GM12878 (cell line): ENCODE measurements at regions not wholly inside any gene's neighbourhood (a gene's known extent, or its start where the extent isn't known, plus 50 kb on each side); places are given as distances from the start of the nearest gene placed in this dataset.

Experiments used
- ASH2L ChIP-seq: fragments of 300-600, 200-600 bp; sonication (generic); IDR thresholded peaks from 2 replicates; pipeline ENCODE4 v1.6.1; 2017; ENCODE audit warnings: low read depth, mild to moderate bottlenecking, borderline replicate concordance
- ATF2 ChIP-seq: IDR thresholded peaks from 2 replicates; pipeline ENCODE4 v1.6.1; 2012; ENCODE audit warnings: low read length, inconsistent platforms
- CBFB ChIP-seq: IDR thresholded peaks from 2 replicates; pipeline ENCODE4 v1.6.1; 2016; ENCODE audit warnings: antibody characterized with exemption, low read depth
- CBX5 ChIP-seq: sonication (generic); IDR thresholded peaks from 2 replicates; pipeline ENCODE4 v1.6.1; 2016; ENCODE audit warnings: low read depth, moderate library complexity, mild to moderate bottlenecking, inconsistent platforms
- EP300 ChIP-seq, 2 experiments: fragments of 150-350 bp in 1 of 2; IDR thresholded peaks; 2 replicates each; pipeline ENCODE4 v1.6.1; 2011 to 2012; ENCODE audit warnings: low read depth in 2 of 2, low read length in 2 of 2, borderline replicate concordance in 1 of 2, improper control_type of control experiment in 1 of 2, inconsistent platforms in 1 of 2; ENCODE audit not compliant: control insufficient read depth in 1 of 2
- FOXK2 ChIP-seq: fragments of 450-650 bp; IDR thresholded peaks from 2 replicates; pipeline ENCODE4 v1.6.1; 2017; ENCODE audit warnings: mild to moderate bottlenecking, moderate library complexity
- HDGF ChIP-seq: fragments of 450-650 bp; IDR thresholded peaks from 2 replicates; pipeline ENCODE4 v1.6.1; 2016; ENCODE audit warnings: antibody characterized with exemption
- IRF3 ChIP-seq: fragments of 450-650 bp; IDR thresholded peaks from 2 replicates; pipeline ENCODE4 v1.6.1; 2014; ENCODE audit warnings: mild to moderate bottlenecking
- NBN ChIP-seq: fragments of 450-650 bp; IDR thresholded peaks from 2 replicates; pipeline ENCODE4 v1.6.1; 2016
- PAX5 ChIP-seq: IDR thresholded peaks from 2 replicates; pipeline ENCODE4 v1.6.1; 2011; ENCODE audit warnings: low read depth, low read length, borderline replicate concordance
- POU2F2 ChIP-seq: IDR thresholded peaks from 3 replicates; pipeline ENCODE4 v1.6.1; 2011; ENCODE audit warnings: low read depth, mild to moderate bottlenecking, low read length, borderline replicate concordance
- PRDM15 ChIP-seq: fragments of 450-650 bp; formaldehyde crosslinking; IDR thresholded peaks from 2 replicates; pipeline ENCODE4 v1.4.0; 2020; ENCODE audit warnings: mild to moderate bottlenecking, moderate library complexity
- TAF1 ChIP-seq: IDR thresholded peaks from 2 replicates; pipeline ENCODE4 v1.6.1; 2011; ENCODE audit warnings: mild to moderate bottlenecking, low read depth, low read length, borderline replicate concordance
- ZNF217 ChIP-seq: fragments of 450-650 bp; IDR thresholded peaks from 2 replicates; pipeline ENCODE4 v1.6.1; 2017; ENCODE audit warnings: antibody characterized with exemption, mild to moderate bottlenecking
- ZNF384 ChIP-seq: IDR thresholded peaks from 2 replicates; pipeline ENCODE4 v1.6.1; 2012; ENCODE audit warnings: low read depth, mild to moderate bottlenecking, low read length, improper control_type of control experiment, borderline replicate concordance
- ZSCAN29 ChIP-seq: fragments of 450-650 bp; IDR thresholded peaks from 2 replicates; pipeline ENCODE4 v1.6.1; 2017; ENCODE audit warnings: mild to moderate bottlenecking, moderate library complexity

- TF ChIP-seq FOXK2 (peak; percentile 60), IRF3 (no peak), PAX5 (peak; percentile 36; the same call in 1 of the 2 replicates), ZNF384 (no peak), ATF2 (peak; percentile 79), PRDM15 (CRISPR knock-in tag) (no peak), NBN (no peak), EP300 (IDR thresholded peaks at IDR 0.05; ENCODE audit: borderline replicate concordance in 1 of 2, control insufficient read depth in 1 of 2, low read depth in 2 of 2, low read length in 2 of 2) (peak; percentile 25 to 57; a peak in 1 of 4 replicates), HDGF (0 out of 2 replicates have a peak, but pooled peaks have one; percentile 25), CBX5 (peak; percentile 70), CBFB (no peak), TAF1 (peak; percentile 52; the same call in 1 of the 2 replicates), ZNF217 (0 out of 2 replicates have a peak, but pooled peaks have one; percentile 35), ZSCAN29 (no peak), POU2F2 (peak; percentile 96), ASH2L (0 out of 2 replicates have a peak, but pooled peaks have one; percentile 39)
These were observed 156.7 kb downstream of the DIPK2A start (continued) for GRCh38 chr3:144128108-144128892.
